ENCODE measurements at regions not wholly inside any gene's neighbourhood (a gene's known extent, or its start where the extent isn't known, plus 50 kb on each side); places are given as distances from the start of the nearest gene placed in this dataset.

DNA sequence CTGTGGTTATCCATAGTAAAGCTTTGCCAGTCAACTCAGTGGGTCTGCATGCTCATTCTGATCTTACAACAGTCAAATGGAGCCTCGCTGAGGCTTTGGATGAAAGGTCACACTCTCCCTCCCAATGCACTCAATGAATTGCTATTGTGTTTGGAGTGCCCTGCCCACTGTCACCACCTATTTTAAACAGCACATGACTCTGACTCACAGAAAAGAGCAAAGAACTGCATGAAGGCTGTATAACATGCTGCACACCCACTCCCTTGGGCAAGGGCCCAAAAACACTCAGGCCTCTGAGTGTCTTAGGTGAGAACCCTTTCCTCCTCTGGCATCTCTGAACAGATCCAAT is 118.7 kb upstream of the CCDC112 start:
- TF ChIP-seq ZBTB7A (IDR thresholded peaks at IDR 0.05; ENCODE audit: low read depth) (no peak), YY1 (IDR thresholded peaks at IDR 0.05; ENCODE audit: low read depth) (no peak), FOXM1 (IDR thresholded peaks at IDR 0.05; ENCODE audit: borderline replicate concordance, low read depth) (no peak), CREB1 (IDR thresholded peaks at IDR 0.05; ENCODE audit: low read depth) (no peak), TEAD4 (IDR thresholded peaks at IDR 0.05) (0 out of 2 replicates have a peak, but pooled peaks have one; percentile 16), EP300 (IDR thresholded peaks at IDR 0.05; ENCODE audit: borderline replicate concordance) (peak; percentile 83; the same call in 1 of the 2 replicates), CEBPB (IDR thresholded peaks at IDR 0.05) (no peak), NFIC (IDR thresholded peaks at IDR 0.05) (peak; percentile 55), TAF1 (IDR thresholded peaks at IDR 0.05; ENCODE audit: low read depth) (no peak), TCF12 (IDR thresholded peaks at IDR 0.05; ENCODE audit: low read depth) (peak; percentile 68), RAD21 (IDR thresholded peaks at IDR 0.05; ENCODE audit: low read depth) (peak; percentile 14; the same call in 1 of the 2 replicates), EGR1 (IDR thresholded peaks at IDR 0.05) (peak; percentile 63; the same call in 1 of the 2 replicates)
- TF ChIP-seq, protein P1, sequence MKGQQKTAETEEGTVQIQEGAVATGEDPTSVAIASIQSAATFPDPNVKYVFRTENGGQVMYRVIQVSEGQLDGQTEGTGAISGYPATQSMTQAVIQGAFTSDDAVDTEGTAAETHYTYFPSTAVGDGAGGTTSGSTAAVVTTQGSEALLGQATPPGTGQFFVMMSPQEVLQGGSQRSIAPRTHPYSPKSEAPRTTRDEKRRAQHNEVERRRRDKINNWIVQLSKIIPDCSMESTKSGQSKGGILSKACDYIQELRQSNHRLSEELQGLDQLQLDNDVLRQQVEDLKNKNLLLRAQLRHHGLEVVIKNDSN (IDR thresholded peaks at IDR 0.05): peak; percentile 72
- TF ChIP-seq, protein P2, sequence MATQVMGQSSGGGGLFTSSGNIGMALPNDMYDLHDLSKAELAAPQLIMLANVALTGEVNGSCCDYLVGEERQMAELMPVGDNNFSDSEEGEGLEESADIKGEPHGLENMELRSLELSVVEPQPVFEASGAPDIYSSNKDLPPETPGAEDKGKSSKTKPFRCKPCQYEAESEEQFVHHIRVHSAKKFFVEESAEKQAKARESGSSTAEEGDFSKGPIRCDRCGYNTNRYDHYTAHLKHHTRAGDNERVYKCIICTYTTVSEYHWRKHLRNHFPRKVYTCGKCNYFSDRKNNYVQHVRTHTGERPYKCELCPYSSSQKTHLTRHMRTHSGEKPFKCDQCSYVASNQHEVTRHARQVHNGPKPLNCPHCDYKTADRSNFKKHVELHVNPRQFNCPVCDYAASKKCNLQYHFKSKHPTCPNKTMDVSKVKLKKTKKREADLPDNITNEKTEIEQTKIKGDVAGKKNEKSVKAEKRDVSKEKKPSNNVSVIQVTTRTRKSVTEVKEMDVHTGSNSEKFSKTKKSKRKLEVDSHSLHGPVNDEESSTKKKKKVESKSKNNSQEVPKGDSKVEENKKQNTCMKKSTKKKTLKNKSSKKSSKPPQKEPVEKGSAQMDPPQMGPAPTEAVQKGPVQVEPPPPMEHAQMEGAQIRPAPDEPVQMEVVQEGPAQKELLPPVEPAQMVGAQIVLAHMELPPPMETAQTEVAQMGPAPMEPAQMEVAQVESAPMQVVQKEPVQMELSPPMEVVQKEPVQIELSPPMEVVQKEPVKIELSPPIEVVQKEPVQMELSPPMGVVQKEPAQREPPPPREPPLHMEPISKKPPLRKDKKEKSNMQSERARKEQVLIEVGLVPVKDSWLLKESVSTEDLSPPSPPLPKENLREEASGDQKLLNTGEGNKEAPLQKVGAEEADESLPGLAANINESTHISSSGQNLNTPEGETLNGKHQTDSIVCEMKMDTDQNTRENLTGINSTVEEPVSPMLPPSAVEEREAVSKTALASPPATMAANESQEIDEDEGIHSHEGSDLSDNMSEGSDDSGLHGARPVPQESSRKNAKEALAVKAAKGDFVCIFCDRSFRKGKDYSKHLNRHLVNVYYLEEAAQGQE (IDR thresholded peaks at IDR 0.05; ENCODE audit: low read depth): no peak
- TF ChIP-seq, protein P3, sequence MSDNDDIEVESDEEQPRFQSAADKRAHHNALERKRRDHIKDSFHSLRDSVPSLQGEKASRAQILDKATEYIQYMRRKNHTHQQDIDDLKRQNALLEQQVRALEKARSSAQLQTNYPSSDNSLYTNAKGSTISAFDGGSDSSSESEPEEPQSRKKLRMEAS (IDR thresholded peaks at IDR 0.05): peak; percentile 88

DNA sequence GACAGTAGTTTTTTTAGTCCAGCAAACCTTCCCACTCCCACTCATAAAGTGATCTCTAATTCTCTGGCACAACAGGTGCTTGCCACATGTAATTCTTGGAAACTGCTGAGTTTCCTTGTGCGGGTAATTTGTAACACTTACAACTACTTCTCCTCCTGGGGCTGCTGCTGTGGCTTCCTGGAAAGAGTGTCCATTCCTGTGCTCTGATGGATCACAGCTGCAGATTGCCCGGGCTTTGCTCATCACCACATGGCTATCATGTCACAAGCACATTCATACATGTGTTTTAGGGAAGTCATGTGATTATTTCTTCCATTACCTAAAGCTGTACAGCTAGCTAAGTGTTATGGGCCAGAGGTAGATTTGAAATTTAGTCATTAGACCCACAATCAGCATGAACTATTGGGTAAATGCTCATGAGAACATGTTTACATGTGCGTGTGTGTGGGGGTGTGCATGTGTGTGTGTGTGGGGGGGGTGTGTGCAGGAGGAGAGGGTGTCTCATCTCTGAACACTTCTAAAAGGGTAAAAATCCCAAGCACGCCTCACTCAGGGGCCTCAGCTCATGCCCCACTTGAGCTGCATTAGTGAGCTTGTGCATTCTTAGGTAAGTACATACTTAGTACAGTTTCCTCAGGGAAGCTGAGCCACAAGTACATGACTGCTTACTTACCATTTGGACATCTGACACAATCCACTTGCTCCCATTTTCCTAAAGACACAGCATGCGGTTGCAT is 118.1 kb upstream of the CCDC112 start:
- no peak for TF ChIP-seq TAF1 (IDR thresholded peaks at IDR 0.05; ENCODE audit: low read depth)

DNA sequence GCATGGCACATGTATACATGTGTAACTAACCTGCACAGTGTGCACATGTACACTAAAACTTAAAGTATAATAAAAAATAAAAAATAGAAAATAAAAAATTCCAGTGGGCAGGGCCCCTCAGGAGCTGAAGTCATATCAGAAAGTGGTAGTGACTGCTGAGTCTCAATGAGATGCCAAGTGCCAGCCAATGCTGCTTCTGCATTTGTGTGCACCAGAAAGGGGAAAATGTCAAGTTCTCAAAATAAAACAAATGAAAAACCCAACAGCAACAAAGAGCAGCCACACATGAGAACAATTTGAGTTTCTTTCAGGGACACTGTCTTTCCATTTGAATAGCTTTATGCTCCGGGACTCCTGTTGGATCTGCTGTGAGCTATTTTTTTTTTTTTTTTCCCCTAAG is 117.2 kb upstream of the CCDC112 start:
- TF ChIP-seq, protein P2 (IDR thresholded peaks at IDR 0.05; ENCODE audit: low read depth): no peak
- TF ChIP-seq TAF1 (IDR thresholded peaks at IDR 0.05; ENCODE audit: low read depth) (no peak), FOXM1 (IDR thresholded peaks at IDR 0.05; ENCODE audit: borderline replicate concordance, low read depth) (no peak), RAD21 (IDR thresholded peaks at IDR 0.05; ENCODE audit: low read depth) (no peak), NFIC (IDR thresholded peaks at IDR 0.05) (no peak), YY1 (IDR thresholded peaks at IDR 0.05; ENCODE audit: low read depth) (no peak), CREB1 (IDR thresholded peaks at IDR 0.05; ENCODE audit: low read depth) (no peak), ZBTB7A (IDR thresholded peaks at IDR 0.05; ENCODE audit: low read depth) (no peak), TCF12 (IDR thresholded peaks at IDR 0.05; ENCODE audit: low read depth) (no peak), EGR1 (IDR thresholded peaks at IDR 0.05) (no peak), TEAD4 (IDR thresholded peaks at IDR 0.05) (no peak), CEBPB (IDR thresholded peaks at IDR 0.05) (no peak), EP300 (IDR thresholded peaks at IDR 0.05; ENCODE audit: borderline replicate concordance) (no peak)
- TF ChIP-seq, protein P1 (IDR thresholded peaks at IDR 0.05): no peak
- TF ChIP-seq, protein P3 (IDR thresholded peaks at IDR 0.05): no peak

DNA sequence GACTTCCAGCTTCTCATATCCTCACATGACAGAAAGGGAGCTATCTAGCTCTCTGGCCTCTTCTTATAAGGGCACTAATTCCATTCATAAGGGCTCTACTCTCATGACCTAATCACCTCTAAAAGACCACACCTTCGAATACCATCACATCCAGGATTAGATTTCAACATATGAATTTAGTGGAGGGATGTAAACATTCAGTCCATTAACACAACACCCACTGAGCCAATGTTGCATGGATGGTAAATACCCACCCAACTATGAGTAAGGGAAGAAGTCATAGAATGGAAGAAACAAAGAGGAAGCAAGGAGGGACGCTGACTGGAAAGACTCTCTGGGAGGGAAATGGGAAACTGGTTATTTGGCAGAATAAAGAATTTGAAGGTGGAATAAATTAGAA is 112.6 kb upstream of the CCDC112 start:
- TF ChIP-seq EP300 (IDR thresholded peaks at IDR 0.05; ENCODE audit: borderline replicate concordance): no peak
- TF ChIP-seq RAD21 (IDR thresholded peaks at IDR 0.05; ENCODE audit: low read depth): no peak
- TF ChIP-seq TCF12 (IDR thresholded peaks at IDR 0.05; ENCODE audit: low read depth): no peak
- TF ChIP-seq EGR1 (IDR thresholded peaks at IDR 0.05): no peak
- TF ChIP-seq CEBPB (IDR thresholded peaks at IDR 0.05): no peak
- no peak for TF ChIP-seq ZBTB7A (IDR thresholded peaks at IDR 0.05; ENCODE audit: low read depth)
- no peak for TF ChIP-seq NFIC (IDR thresholded peaks at IDR 0.05)
- TF ChIP-seq, protein P1 (IDR thresholded peaks at IDR 0.05): no peak
- TF ChIP-seq TAF1 (IDR thresholded peaks at IDR 0.05; ENCODE audit: low read depth): no peak
- TF ChIP-seq YY1 (IDR thresholded peaks at IDR 0.05; ENCODE audit: low read depth): no peak
- no peak for TF ChIP-seq TEAD4 (IDR thresholded peaks at IDR 0.05)
- TF ChIP-seq, protein P3 (IDR thresholded peaks at IDR 0.05): no peak
- TF ChIP-seq, protein P2 (IDR thresholded peaks at IDR 0.05; ENCODE audit: low read depth): no peak
- TF ChIP-seq FOXM1 (IDR thresholded peaks at IDR 0.05; ENCODE audit: borderline replicate concordance, low read depth): no peak
- TF ChIP-seq CREB1 (IDR thresholded peaks at IDR 0.05; ENCODE audit: low read depth): no peak

Data from Ishikawa (cell line).